Esophagus muscularis mucosa (tissue), 4 donors: ENCODE measurements at regions not wholly inside any gene's neighbourhood (a gene's known extent, or its start where the extent isn't known, plus 50 kb on each side); places are given as distances from the start of the nearest gene placed in this dataset.

Experiments
- CTCF ChIP-seq, 3 experiments: fragments of 200-600 bp in 2 of 3; fragments of 450-650 bp in 1 of 3; sonication (generic) in 2 of 3; IDR thresholded peaks; one replicate each; pipeline ENCODE4 v1.5.1; 2017 to 2019; ENCODE audit warnings: antibody characterized with exemption in 3 of 3, mild to moderate bottlenecking in 2 of 3, moderate library complexity in 1 of 3
- EP300 ChIP-seq: sonication (generic); formaldehyde crosslinking; IDR thresholded peaks from one replicate; pipeline ENCODE4 v1.6.1; 2017; ENCODE audit warnings: antibody characterized with exemption
- POLR2A ChIP-seq: fragments of 450-650 bp; IDR thresholded peaks from one replicate; pipeline ENCODE4 v1.6.1; 2017; ENCODE audit warnings: antibody characterized with exemption, moderate library complexity, mild to moderate bottlenecking, low read depth
- POLR2AphosphoS5 ChIP-seq, 2 donors: sonication (generic); formaldehyde crosslinking; IDR thresholded peaks; one replicate each; pipeline ENCODE4 v1.6.1; 2017; ENCODE audit warnings: antibody characterized with exemption in 2 of 2

DNA sequence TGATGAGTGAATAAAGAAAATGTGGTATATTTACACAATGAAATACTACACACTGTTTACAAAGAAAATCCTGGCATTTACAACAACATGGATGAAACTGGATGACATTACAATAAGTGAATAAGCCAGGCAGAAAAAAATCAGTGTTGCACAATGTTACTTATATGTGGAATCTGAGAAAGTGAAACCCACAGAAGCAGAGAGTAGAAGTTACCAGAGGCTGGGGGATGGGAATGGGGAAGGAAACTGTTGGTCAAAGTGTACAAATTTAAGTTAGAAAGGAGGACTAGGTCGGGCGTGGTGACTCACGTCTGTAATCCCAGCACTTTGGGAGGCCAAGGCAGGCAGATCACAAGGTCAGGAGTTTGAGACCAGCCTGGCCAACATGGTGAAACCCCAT, 538.5 kb upstream of the MKI67 start:
- TF ChIP-seq CTCF (IDR thresholded peaks at IDR 0.05), result no peak
- no peak for TF ChIP-seq POLR2AphosphoS5 (IDR thresholded peaks at IDR 0.05)
- no peak for TF ChIP-seq POLR2A
- TF ChIP-seq EP300, result no peak
